Hepatocyte (in vitro differentiated cells): ENCODE measurements at regions not wholly inside any gene's neighbourhood (a gene's known extent, or its start where the extent isn't known, plus 50 kb on each side); places are given as distances from the start of the nearest gene placed in this dataset.
A peak's percentile ranks its signal among the peaks of the same experiment; 100 is the strongest.

Experiments used
- DNase-seq: peaks from one replicate; pipeline ENCODE4 v3.0.0-alpha.2; 2016; ENCODE audit warnings: low spot score
- H2AFZ ChIP-seq: fragments of 200-600 bp; sonication (generic); 2 replicates; pipeline ENCODE4 v1.6.0; 2016; ENCODE audit warnings: antibody characterized with exemption, mild to moderate bottlenecking
- H3K27ac ChIP-seq: fragments of 200-600 bp; sonication (generic); 2 replicates; pipeline ENCODE4 v1.5.1; 2016; ENCODE audit warnings: mild to moderate bottlenecking
- H3K27me3 ChIP-seq: fragments of 200-600 bp; sonication (generic); 2 replicates; pipeline ENCODE4 v1.6.1; 2016
- H3K36me3 ChIP-seq: fragments of 200-600 bp; sonication (generic); replicated peaks from 2 replicates; pipeline ENCODE4 v1.5.1; 2016; ENCODE audit warnings: low read depth; ENCODE audit not compliant: insufficient read depth
- H3K4me1 ChIP-seq: fragments of 200-600 bp; sonication (generic); 2 replicates; pipeline ENCODE4 v1.5.1; 2016; ENCODE audit warnings: mild to moderate bottlenecking, moderate library complexity; ENCODE audit not compliant: insufficient read depth
- H3K4me2 ChIP-seq: fragments of 200-600 bp; sonication (generic); 2 replicates; pipeline ENCODE4 v1.6.0; 2016
- H3K4me3 ChIP-seq: fragments of 200-600 bp; sonication (generic); 2 replicates; pipeline ENCODE4 v1.5.1; 2016; ENCODE audit warnings: mild to moderate bottlenecking
- H3K79me2 ChIP-seq: fragments of 200-600 bp; sonication (generic); 2 replicates; pipeline ENCODE4 v1.6.0; 2017; ENCODE audit warnings: mild to moderate bottlenecking
- H3K9me2 ChIP-seq: fragments of 200-600 bp; sonication (generic); replicated peaks from 2 replicates; pipeline ENCODE4 v1.6.0; 2017; ENCODE audit warnings: mild to moderate bottlenecking; ENCODE audit not compliant: insufficient read depth
- H3K9me3 ChIP-seq: fragments of 200-600 bp; sonication (generic); 2 replicates; pipeline ENCODE4 v1.5.1; 2016; ENCODE audit warnings: low read depth, mild to moderate bottlenecking
- H4K20me1 ChIP-seq: fragments of 200-600 bp; sonication (generic); 2 replicates; pipeline ENCODE4 v1.6.0; 2016; ENCODE audit warnings: mild to moderate bottlenecking; ENCODE audit not compliant: insufficient read depth, poor library complexity, severe bottlenecking
- CTCF ChIP-seq: fragments of 200-600 bp; sonication (generic); IDR thresholded peaks from 2 replicates; pipeline ENCODE4 v1.5.1; 2016; ENCODE audit warnings: antibody characterized with exemption, mild to moderate bottlenecking; ENCODE audit not compliant: poor library complexity
- EZH2 ChIP-seq: fragments of 200-600 bp; sonication (generic); IDR thresholded peaks from 2 replicates; pipeline ENCODE4 v1.6.1; 2016; ENCODE audit warnings: antibody characterized with exemption, mild to moderate bottlenecking, borderline replicate concordance
- EZH2phosphoT487 ChIP-seq: fragments of 200-600 bp; sonication (generic); IDR thresholded peaks from one replicate; pipeline ENCODE4 v1.6.1; 2018; ENCODE audit warnings: antibody characterized with exemption, mild to moderate bottlenecking, low read depth, moderate library complexity; ENCODE audit not compliant: unreplicated experiment, severe bottlenecking
- WGBS: methylation state at CpG from one replicate; pipeline ENCODE4 v1.1.6; 2016; ENCODE audit warnings: low lambda C conversion rate; ENCODE audit errors: missing lambda C conversion rate; 5-methylcytosine and 5-hydroxymethylcytosine counted together

GRCh38 chr3:113094337-113095221 is 103.8 kb downstream of the GTPBP8 start:
- no peaks in the 10 kb centered on the region for H3K79me2 ChIP-seq
- no peaks in the 10 kb centered on the region for H3K9me3 ChIP-seq

GRCh38 chr3:113096188-113096892 is 105.6 kb downstream of the GTPBP8 start:
- TF ChIP-seq EZH2 (no peak), EZH2phosphoT487 (no peak), CTCF (no peak)
- Histone ChIP-seq H3K36me3 (no peaks in the 10 kb centered on the region), H4K20me1 (no peaks in the 10 kb centered on the region), H3K9me3 (no peaks in the 10 kb centered on the region), H3K4me3 (no peak overlapping the region), H3K27me3 (no peaks in the 10 kb centered on the region), H3K9me2 (no peaks in the 10 kb centered on the region), H2AFZ (no peak overlapping the region), H3K4me2 (no peak overlapping the region), H3K27ac (no peak overlapping the region), H3K4me1 (no peaks in the 10 kb centered on the region), H3K79me2 (no peaks in the 10 kb centered on the region)
- no peak for DNase-seq
- 78% methylated on average over 2 of the region's 2 CpGs for WGBS

More at GRCh38 chr3:113094337-113095221, 103.8 kb downstream of the GTPBP8 start:
- Histone ChIP-seq H3K9me2 (no peaks in the 10 kb centered on the region), H3K4me1 (no peaks in the 10 kb centered on the region), H4K20me1 (no peaks in the 10 kb centered on the region), H3K36me3 (no peaks in the 10 kb centered on the region), H3K4me3 (no peak overlapping the region), H3K4me2 (no peak overlapping the region), H3K27me3 (no peaks in the 10 kb centered on the region), H2AFZ (no peak overlapping the region), H3K27ac (no peak overlapping the region)
- DNase-seq, result no peak
- no peak for TF ChIP-seq EZH2
- no peak for TF ChIP-seq CTCF
- TF ChIP-seq EZH2phosphoT487, result no peak
- WGBS, result 67% methylated on average over 7 of the region's 7 CpGs

GRCh38 chr3:113097960-113098447 is 107.2 kb downstream of the GTPBP8 start:
- Histone ChIP-seq H2AFZ (no peak overlapping the region), H3K4me2 (no peak overlapping the region), H3K9me2 (no peaks in the 10 kb centered on the region), H3K27ac (peak overlapping the region; percentile 29), H3K9me3 (no peaks in the 10 kb centered on the region), H3K36me3 (no peaks in the 10 kb centered on the region), H3K27me3 (no peaks in the 10 kb centered on the region), H4K20me1 (no peaks in the 10 kb centered on the region), H3K4me3 (no peak overlapping the region), H3K79me2 (no peaks in the 10 kb centered on the region), H3K4me1 (no peaks in the 10 kb centered on the region)
- DNase-seq, result peak; percentile 25
- no peak for TF ChIP-seq EZH2
- no peak for TF ChIP-seq EZH2phosphoT487
- TF ChIP-seq CTCF, result no peak
- WGBS, result 64% methylated on average over 3 of the region's 3 CpGs
